ENCODE measurements at regions not wholly inside any gene's neighbourhood (a gene's known extent, or its start where the extent isn't known, plus 50 kb on each side); places are given as distances from the start of the nearest gene placed in this dataset.
A peak's percentile ranks its signal among the peaks of the same experiment; 100 is the strongest.

DNA sequence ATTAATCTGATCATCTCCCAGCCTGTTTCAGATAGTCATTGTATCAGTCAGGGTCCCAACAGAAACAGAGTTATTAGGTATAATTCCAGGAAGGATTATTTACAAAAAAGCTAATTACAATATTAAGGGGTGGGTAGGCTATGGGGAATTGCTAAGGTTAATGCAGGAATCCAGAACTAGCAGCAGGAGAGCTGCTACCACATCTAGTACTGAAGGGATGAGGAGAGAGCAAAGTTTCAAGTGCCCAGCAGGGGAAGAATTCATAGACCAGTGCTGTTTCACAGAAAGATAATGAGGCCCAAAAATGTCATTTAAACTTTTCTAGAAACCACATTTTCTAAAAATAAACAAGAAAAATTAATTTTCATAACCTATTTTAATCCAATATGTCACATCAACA is 284.2 kb downstream of the HACE1 start:
- DNase-seq (ENCODE audit: low read depth), result no peak

DNA sequence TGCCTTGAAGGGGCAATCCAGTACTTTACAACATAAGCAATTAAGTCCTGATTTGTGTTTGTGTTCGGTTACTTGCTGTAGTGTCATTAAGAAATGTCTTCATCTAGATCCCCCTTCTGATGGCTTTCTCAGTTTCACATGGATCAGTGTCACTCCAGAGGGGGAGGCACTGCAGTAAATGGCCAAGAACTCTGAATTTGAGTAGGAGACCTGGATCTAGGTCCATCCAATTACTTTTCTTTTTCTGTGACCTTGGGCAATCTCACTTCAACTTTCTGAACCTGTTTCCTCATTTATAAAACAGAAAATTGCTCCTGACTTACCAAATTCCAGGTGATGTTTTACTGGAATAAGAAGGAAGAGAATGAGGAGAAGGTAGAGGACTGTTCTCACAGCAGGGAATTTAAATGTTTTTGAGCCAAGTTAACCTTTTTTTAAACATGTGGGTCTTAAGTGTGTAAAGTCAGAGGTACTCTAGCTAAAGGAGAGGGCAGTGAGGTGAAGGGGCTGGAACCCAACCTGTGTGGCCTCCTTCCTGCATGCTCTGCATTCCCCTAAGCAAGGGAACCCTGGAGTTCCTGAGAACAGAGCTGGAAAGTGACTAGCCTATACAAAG is 285.5 kb downstream of the HACE1 start:
- DNase-seq (ENCODE audit: low read depth), result no peak

DNA sequence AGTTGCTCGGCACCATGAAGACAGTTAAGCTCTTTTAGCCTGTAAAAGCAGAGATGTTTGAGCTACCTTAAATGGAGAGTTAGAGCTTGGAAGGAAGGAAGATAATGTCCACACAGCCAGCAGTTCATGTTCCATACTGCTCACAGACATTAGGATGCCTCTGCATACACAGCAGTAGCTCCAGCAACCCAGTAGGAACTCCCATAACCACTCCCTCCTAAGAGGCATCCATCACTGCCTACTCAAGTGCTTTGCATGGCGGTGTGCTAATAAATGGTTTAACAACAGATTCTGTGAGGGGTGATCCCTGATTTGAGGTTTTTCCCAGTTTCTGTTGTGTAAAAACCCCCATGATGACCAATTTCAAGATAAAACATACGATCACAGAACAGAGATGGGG is 286.4 kb downstream of the HACE1 start:
- no peak for DNase-seq (ENCODE audit: low read depth)

DNA sequence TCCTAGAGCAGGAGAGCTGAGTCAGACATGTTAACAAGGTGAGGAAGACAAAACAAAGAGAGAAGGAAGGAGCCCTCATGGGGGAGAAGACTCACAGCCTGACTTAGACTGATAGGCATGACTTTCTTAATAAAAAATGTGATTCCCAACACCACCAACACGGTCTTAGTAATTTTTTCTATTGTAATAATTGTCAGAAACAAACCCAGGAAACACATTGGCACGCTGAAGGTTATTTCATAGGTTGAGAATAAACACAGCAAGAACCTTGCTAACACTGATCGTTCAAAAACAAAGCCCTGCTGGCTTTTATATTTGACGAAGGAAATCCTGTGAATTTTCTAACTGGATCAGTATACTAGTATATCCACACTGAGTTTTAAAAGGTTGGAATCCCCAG is 286.8 kb downstream of the HACE1 start:
- no peak for DNase-seq (ENCODE audit: low read depth)

DNA sequence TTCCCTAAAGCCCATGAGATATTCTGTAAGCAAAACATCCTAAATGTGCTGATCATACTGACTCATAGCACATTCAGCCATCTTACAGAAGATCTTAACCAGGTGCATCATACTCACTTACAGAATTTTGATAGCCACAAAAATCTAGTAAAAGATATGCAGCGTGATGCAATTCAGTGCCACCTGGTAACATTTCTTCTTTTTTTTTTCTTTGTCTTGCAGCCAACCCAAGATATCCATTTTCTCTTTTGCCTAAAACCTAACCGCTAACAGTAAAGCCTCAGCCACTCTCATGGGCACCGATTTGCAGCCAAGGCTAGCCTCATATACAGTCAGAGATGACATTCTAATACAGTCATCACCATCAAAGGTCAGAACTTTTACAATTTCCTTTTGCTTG is 293.3 kb downstream of the HACE1 start:
- peak; percentile 7 for DNase-seq (ENCODE audit: low read depth)

DNA sequence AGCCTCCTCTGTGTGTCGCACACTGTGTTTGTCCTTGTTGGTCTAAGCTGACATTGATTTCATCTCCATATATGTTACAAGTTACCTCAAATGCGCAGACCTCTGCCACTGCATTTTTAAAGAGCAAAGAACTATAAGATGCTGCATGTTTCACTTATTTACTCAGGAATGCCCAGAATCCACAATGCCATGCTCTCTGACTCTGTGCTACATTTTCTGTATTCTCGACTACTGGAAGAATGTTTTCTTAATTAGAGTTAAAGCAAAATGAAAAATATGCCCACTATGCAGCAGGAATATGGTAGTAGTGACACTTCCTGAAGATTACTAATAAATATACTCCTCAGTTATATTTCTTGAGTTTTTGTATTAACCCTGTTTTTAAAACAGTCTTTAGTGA is 296.4 kb downstream of the HACE1 start:
- DNase-seq (ENCODE audit: low read depth), result no peak

DNA sequence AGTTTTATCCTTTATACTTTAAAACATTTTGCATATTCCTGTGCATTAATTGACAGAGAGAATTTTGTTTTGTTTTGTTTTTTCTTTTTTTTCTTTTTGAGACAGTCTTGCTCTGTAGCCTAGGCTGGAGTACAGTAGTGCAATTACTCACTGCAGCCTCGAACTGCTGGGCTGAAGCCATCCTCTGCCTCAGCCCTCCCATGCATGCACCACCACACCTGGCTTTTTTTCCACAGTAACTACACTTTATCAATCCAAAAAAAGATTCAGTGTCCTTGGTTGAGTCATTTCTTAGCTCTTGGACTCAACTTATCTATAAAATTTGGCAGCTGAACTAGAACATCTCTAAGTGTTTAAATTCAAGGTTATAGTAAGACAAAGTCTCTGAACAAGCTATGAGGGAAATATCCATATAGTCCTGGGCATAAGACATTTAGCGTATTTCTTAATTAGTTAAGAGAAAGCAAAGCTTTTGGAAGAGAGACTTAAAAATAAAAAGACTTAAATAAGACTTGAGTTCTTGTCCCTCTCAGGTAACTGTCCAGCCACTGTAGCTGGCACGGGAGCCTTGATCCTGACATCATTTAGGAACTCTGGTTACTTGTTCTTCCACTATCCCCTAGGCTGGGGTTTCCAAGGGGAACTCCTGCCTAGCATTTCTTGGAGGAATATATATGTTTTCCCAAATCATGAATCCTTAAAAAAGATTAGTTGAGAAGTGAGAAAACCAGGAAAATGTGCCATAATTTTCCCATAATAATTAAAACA is 300.1 kb downstream of the HACE1 start:
- no peak for DNase-seq (ENCODE audit: low read depth)

DNA sequence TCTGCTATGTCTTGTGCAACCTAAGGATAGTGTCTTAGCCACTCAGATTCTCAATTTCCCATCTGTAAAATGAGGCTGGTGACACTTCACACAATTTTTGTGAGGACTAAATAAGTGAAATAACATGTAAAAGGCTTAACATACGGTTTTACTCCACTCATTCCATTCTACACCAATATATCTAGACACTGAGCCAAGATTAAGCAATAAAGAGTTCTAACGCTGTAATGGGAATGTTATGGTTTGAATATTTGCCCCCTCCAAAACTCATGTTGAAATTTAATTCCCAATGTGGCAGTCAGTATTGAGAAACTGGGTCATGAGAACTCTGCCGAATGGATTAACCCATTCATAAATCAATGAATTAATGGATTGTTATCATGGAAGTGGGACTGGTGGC is 301.0 kb downstream of the HACE1 start:
- no peak for DNase-seq (ENCODE audit: low read depth)

DNA sequence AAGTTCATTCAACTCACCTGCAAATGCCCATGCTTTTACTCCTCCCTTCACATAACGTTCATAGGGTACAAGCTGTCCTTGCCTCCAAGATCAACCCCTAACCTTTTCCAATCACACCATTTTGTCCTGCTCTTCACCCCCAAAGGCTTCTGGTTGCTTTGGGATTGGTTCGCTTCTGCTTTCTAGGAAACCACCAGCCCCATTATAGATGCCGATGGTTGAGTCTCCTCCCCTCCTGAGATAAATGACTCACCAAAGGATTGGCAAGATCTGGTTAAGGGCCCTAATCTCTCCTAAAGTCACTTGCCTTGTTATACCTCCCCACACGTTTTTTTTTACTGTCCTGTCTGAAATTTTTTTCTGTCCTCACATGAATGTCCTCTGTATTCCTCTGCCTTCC is 311.4 kb downstream of the HACE1 start:
- DNase-seq (ENCODE audit: low read depth), result peak; percentile 6

DNA sequence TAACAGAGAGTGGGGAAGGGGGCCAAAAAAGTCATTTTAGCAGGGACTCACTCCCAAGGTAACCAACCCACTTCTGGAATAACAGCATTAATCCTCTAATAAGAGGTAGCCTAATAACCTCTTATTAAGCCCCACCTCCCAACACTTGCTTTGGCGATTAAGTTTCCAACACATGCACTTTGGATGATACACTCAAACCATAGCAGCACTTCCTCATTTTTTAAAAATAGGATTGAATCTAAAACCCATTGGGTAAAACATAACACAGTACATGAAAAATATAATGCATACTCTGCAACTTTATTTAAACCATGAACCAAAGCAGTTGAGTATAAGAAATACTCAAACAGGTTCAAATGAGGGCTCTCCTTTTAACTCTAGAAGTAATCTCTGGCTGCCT is 318.3 kb downstream of the HACE1 start:
- DNase-seq (ENCODE audit: low read depth), result no peak

DNA sequence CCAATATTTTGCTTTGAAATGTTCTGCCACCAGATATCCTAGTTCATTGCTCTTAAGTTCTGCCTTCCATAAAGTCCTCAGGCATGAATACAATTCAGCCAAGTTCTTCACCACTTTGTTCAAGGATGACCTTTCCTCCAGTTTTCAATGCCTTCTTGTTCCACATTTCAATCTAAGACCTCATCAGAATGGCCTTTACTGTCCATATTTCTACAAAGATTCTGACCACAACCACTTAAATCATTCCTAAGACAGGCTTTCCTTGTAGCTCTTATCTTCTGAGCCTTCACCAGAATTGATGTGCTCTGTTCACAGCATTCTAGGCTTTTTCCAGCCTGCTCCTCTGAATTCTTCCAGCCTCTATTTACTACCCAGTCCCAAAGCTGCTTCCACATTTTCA is 319.0 kb downstream of the HACE1 start:
- DNase-seq (ENCODE audit: low read depth), result no peak

DNA sequence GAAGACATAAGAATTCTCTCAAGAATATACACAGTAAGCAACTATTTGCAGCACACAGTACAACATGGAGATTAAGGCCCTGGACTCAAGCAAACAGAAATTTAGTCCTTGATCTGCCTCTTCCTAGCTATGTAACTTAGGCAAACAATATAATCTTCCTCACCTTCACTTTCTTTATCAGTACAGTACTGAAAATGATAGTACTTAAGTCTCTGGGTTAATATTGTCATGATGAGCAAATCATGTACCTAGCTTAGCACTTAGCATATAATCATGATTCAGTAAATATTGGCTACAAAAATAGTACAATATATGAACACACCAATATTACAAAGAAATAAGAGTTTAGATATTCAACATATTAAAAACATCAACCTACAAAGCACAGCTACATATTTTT is 320.5 kb downstream of the HACE1 start:
- no peak for DNase-seq (ENCODE audit: low read depth)

DNA sequence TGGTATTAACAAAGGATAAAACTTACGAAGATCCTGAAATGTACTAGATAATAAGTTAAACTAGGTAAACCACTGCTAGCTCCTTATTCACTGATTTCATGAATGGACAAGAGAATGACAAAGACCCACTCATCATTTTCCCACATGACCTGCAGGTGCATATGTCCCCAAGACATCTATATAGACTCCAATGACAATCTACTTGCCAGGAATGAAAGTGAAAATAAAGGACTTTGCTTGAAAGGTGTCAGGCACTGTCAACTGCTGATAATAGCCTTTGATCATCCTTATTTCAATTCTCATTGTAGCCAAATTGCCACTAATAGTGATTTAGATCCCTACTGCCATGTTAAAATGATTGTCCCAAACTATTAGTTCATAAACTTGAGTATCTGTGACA is 321.8 kb downstream of the HACE1 start:
- DNase-seq (ENCODE audit: low read depth), result no peak

DNA sequence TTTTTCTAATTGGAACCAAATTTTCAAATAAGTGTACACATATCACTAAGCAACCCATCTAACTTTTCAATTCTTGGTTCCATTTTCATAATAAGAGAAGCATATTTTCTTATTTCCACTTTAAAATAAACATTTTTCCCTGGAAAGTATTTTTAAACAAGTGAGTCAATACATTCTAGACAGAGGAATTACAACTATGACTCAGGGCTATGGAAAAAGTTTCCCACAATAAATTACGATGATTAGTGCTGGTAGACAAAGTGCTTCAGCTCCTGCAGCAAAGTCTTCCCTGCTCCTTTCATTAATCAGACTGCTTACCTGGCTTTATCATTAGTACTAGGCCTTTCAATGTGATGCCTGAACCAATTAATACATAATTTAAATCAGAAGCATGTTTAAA is 322.5 kb downstream of the HACE1 start:
- peak; percentile 34 for DNase-seq (ENCODE audit: low read depth)

DNA sequence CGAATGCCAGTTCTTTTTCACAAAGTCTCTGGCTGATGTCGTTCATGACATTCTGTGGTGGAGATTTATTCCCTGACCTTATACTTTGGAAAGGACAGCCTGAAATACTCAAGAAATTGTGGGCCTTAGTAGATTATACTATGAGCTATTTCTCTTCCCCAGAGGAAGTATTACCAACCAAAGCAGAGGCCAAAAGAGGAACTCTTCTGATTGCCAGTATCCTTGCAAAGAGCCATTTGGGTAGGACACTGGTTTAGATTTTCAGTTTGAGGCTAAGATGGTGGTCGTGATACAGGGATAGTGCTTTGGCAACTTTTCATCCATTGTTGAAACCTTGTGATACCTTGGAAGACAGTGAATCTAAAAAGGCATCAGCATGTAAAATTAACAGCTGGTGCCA is 327.3 kb downstream of the HACE1 start:
- DNase-seq (ENCODE audit: low read depth), result no peak

DNA sequence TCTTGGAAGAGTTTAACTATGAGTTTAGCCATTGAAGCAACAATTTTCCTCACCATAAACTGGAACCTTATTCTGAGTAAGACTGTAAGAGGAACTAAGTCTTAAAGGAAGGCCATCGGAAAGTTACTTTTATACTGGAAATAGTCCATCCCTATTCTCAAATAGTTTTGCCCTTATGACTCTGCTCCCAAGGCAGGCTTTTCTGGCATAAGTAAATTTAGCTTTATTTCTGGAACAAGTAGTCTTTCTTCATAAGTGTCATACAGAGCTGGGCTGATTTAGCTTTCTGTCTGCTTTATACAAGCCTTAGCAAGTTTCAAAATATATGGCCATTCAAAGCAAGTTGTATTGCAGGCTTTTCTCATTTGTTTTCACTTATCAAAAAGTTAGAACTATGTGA is 328.1 kb downstream of the HACE1 start:
- no peak for DNase-seq (ENCODE audit: low read depth)

DNA sequence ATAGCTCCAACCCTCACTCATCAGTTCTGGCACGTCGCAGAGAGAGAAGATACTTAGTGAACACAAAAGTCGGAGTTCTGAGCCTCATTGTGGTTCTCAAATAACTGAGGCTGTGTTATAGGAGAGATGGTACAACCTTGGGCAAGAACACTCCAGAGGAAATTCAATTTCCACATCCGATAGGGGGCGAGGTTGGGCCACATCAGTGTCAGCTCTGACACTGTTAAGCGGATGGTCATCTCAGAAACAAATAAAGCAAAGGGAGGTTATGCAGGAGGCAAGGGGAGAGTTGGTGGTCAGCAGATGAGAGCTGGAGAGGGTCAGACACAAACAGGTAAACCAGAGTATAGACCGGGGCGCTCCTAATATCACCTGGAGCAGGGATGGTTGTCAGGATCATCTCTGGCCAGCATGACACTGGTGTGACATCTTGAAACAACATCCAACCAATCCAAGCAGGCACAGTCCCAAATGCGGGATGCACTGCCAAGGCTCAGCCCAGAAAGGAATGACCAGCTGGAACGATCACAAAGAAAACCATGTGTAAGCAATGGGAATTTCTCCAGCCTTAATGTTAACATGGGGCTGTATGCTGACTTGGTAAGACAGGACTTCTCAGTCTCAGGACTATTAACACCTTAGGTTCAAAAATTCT is 331.8 kb downstream of the HACE1 start:
- DNase-seq (ENCODE audit: low read depth), result no peak

DNA sequence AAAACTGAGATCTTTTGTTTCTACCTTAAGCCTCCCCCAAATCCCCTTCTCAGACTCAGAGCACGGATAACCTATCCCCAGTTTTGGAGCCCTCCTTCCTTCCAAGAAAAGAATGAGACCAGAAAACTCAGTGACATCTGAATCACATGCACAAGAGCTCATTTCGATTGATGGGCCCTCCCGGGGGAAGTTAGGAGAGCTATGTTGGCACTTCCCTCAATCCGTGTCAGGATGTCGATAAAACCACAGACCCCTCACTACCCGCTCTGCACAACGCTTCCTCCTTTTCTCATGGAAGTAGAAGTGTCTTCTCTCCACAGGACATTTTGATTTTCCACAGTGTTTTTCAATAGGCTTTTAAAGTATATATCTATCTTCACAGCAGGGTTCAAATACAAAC is 332.4 kb downstream of the HACE1 start:
- no peak for DNase-seq (ENCODE audit: low read depth)

DNA sequence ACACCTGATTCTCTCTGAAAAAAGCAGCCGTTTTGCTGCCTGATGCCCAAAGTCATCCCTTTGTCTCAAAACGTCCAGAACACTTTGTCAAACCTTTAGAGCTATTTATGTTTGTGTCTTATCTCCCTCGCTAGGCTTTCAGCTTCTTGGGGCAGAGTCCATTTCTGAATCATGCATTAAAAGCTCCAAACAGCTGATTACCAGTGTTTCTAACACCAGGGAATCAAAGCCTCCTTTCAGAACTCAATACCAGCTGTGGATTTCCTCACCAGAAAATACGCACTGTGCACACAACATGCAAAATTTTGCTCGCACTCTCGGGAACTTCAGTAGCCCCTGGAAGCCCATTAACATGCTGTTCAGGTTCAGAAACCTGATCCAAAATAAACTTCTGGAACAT is 333.3 kb downstream of the HACE1 start:
- no peak for DNase-seq (ENCODE audit: low read depth)

DNA sequence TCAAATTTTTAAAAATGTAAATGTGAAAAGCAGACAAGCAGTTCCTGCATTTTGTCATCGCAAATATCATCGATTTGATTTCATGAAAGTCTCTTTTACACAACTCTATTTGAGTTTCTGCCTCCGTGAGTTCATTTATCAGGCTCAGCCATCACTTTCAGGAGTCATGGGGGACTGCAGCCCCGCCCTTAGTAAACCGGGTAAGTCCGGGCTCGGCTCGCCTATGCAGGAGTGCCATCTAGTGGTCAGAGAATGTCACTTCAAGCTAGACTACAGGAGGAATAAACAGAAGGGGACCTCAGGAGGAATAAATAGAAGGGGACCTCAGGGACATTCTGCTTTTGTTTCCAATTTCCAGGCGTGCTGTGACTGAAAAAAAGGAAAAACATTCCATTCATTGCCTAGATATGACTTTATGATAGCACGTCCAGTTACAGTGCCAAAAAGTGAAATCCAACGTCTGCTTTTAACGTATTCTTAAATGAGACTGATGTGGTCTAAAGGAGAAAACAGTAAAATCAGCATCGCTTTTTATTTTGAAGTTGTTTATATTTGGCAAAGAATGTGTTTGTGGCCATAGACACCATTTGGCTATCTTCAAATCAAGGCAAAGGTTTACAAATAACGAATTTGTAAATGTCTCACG is 333.9 kb downstream of the HACE1 start:
- DNase-seq (ENCODE audit: low read depth), result peak; percentile 85

DNA sequence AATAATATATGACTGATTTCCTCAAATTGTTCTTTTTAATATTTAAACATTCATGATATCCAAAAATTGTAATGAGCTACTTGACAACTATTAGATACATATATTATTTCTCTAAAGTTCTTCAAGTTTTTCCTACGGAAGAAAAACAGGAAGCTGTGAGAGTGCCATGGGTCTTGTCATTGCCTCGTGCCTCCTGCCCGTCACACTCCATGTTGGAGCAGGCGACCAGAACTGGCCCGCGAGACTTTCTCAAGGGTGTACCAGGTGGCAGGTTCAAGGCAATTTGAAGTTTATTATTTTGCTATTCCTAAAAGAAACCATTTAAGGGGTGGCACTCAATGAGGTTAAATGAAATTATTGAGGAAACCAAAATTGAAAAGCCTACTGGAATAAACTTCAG is 337.2 kb downstream of the HACE1 start:
- DNase-seq (ENCODE audit: low read depth), result no peak

DNA sequence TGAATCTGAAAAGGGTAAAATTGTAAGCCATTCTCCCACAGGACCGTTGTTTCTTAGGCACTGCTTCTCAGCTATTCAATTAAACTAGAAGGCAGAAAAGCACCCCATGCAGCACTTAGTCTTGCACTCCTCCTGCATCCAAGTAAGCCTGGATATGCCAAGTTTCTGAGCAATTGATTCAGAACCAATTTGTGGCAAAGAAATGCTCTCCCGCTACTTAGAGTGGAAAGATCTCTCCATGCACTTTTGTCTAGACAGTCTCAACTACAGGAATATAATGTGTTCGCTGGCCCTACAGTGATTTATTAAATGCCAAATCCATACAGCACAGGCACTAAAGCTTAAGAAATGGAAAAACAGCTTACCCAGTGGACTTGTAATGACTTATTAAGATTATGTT is 338.5 kb downstream of the HACE1 start:
- no peak for DNase-seq (ENCODE audit: low read depth)
